ENCODE measurements at regions not wholly inside any gene's neighbourhood (a gene's known extent, or its start where the extent isn't known, plus 50 kb on each side); places are given as distances from the start of the nearest gene placed in this dataset.

DNA sequence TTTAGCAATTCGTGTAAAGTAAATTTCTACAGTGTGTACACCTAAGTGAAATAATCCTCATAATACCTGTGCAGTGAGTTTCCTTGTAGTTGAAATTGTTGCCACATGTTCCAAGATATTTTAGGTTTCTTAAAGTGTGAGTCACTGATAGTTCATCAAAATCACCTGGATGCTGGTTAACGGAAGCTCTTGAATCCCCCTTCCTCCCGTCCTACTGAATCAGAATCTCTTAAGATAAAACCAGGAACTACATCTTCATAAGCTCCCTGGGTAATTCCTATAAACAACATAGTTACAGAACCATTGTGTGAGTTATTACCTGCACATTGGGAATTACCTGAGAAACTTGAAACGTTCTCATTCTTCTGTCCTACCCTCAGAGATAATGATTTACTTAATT lies 197.4 kb upstream of the HS3ST1 start:
- no peak for ATAC-seq
- no peaks in the 10 kb centered on the region for H3K9me3 ChIP-seq
- no peak overlapping the region for H3K4me3 ChIP-seq
- whole genome bisulfite sequencing, 2 donors: 81 to 88% methylated on average over 4 of the region's 4 CpGs
- no peaks in the 10 kb centered on the region for H3K27me3 ChIP-seq
- peak overlapping the region in 8 of 10 donors; percentile 30 to 87 (median 64) for H3K27ac ChIP-seq
- H3K36me3 ChIP-seq: no peaks in the 10 kb centered on the region
- no peak for DNase-seq
- H3K4me1 ChIP-seq: peaks cover 0 to 37% (median 6%) of the 10 kb centered on the region in 9 donors
- TF ChIP-seq, protein P1, sequence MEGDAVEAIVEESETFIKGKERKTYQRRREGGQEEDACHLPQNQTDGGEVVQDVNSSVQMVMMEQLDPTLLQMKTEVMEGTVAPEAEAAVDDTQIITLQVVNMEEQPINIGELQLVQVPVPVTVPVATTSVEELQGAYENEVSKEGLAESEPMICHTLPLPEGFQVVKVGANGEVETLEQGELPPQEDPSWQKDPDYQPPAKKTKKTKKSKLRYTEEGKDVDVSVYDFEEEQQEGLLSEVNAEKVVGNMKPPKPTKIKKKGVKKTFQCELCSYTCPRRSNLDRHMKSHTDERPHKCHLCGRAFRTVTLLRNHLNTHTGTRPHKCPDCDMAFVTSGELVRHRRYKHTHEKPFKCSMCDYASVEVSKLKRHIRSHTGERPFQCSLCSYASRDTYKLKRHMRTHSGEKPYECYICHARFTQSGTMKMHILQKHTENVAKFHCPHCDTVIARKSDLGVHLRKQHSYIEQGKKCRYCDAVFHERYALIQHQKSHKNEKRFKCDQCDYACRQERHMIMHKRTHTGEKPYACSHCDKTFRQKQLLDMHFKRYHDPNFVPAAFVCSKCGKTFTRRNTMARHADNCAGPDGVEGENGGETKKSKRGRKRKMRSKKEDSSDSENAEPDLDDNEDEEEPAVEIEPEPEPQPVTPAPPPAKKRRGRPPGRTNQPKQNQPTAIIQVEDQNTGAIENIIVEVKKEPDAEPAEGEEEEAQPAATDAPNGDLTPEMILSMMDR (IDR thresholded peaks at IDR 0.05): no peak
- intact Hi-C loops (cut with DNase I): loop anchor here in 6 of 10 donors (5.0 to 10.0 kb wide), 4 partner anchors 71 to 201 kb away; partner anchors contain the start of gene HS3ST1 (in 3 of the 6)

DNA sequence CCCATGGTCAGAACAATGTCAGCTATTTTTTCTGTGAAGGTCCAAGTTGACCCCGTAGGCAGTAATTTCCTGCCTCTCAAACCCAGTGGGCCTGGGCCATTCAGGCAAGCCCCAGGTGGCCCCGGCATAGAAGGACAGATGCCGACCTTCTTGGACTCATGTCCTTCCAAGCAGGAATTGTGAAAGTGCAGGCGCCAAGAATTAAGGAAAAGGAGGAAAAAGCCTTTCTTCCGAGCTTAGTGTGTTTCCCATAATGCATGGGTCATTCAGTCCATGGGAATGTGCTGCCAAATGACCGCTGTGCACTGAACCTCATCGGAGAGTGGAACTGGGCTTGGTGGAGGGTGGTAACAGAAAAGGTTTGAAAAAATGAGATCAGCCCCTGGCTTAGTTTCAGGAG lies 196.5 kb upstream of the HS3ST1 start:
- 53 to 61% methylated on average over 7 of the region's 7 CpGs for WGBS, 2 donors
- intact Hi-C loops (cut with DNase I): loop anchor here in 6 of 10 donors (5.0 to 10.0 kb wide), 4 partner anchors 72 to 200 kb away; partner anchors contain the start of gene HS3ST1 (in 3 of the 6)
- ATAC-seq: peak; percentile 75 to 94 (median 90)
- H3K4me1 ChIP-seq: peaks cover 0 to 37% (median 6%) of the 10 kb centered on the region in 9 donors
- no peak overlapping the region for H3K4me3 ChIP-seq
- H3K36me3 ChIP-seq: no peaks in the 10 kb centered on the region
- peak; percentile 25 to 56 for DNase-seq
- H3K9me3 ChIP-seq: no peaks in the 10 kb centered on the region
- H3K27ac ChIP-seq: peak overlapping the region in 8 of 10 donors; percentile 30 to 87 (median 71)
- H3K27me3 ChIP-seq: no peaks in the 10 kb centered on the region
- TF ChIP-seq, protein P1 (IDR thresholded peaks at IDR 0.05): no peak

DNA sequence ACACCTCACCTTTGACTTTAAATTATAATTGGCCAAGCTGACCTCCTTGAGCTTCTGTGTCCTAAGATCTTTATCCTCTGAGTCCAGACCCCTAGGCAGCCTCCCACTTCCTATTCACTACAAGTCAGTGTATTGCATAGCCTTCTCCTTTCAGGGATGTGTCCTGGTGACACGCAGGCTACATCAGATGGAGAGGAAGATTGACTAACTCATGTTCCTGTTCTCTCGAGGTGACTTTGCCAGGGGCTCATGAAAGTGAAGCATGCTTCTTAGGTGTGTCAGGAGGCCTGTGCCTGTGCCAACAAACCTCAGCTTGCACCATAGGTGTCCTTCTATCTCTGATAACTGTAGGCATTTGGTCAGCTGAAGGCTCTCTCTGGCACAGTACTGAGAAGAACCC lies 195.7 kb upstream of the HS3ST1 start:
- 45 to 46% methylated on average over 2 of the region's 2 CpGs for WGBS, 2 donors
- Histone ChIP-seq H3K36me3 (no peaks in the 10 kb centered on the region), H3K4me1 (peaks cover 0 to 37% (median 6%) of the 10 kb centered on the region in 9 donors), H3K27me3 (no peaks in the 10 kb centered on the region), H3K27ac (peak overlapping the region; percentile 3 to 87 (median 69)), H3K4me3 (no peak overlapping the region), H3K9me3 (no peaks in the 10 kb centered on the region)
- no peak for DNase-seq
- intact Hi-C loops (cut with DNase I): loop anchor here in 7 of 10 donors (5.0 to 10.0 kb wide), 4 partner anchors 90 to 200 kb away; partner anchors contain the start of gene HS3ST1 (in 6 of the 7)
- ATAC-seq: peak in 6 of 8 donors; percentile 41 to 73 (median 59)
- TF ChIP-seq, protein P1 (IDR thresholded peaks at IDR 0.05): no peak

DNA sequence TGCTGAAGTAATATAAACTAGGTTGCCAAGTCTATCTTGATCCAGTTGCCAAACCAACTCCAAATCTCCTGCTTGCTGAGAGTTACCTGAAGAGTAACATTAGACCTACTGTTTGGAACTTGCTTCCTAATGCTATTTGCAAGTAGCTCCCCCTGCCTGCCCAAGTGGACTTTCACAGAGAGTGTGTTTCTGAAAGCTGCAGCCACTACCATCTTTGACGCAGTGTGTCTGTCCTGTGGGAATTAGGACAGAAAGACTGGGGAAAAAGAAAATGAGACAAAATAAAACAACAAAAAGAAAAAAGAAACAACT lies 195.0 kb upstream of the HS3ST1 start:
- ATAC-seq: peak in 2 of 8 donors; percentile 40 to 48
- Histone ChIP-seq H3K36me3 (no peaks in the 10 kb centered on the region), H3K27ac (peak overlapping the region in 3 of 10 donors; percentile 70 to 80 (median 74)), H3K4me1 (peaks cover 0 to 38% (median 6%) of the 10 kb centered on the region in 9 donors), H3K4me3 (no peak overlapping the region), H3K27me3 (no peaks in the 10 kb centered on the region), H3K9me3 (no peaks in the 10 kb centered on the region)
- intact Hi-C loops (cut with DNase I): loop anchor here in 7 of 10 donors (5.0 to 10.0 kb wide), 4 partner anchors 91 to 199 kb away; partner anchors contain the start of gene HS3ST1 (in 6 of the 7)
- WGBS, 2 donors: 63 to 67% methylated on average over 1 of the region's 1 CpG
- peak in 1 of 2 donors; percentile 34 for DNase-seq
- TF ChIP-seq, protein P1 (IDR thresholded peaks at IDR 0.05): peak in 7 of 9 donors; percentile 46 to 70 (median 53)
